ENCODE measurements at regions not wholly inside any gene's neighbourhood (a gene's known extent, or its start where the extent isn't known, plus 50 kb on each side); places are given as distances from the start of the nearest gene placed in this dataset.

DNA sequence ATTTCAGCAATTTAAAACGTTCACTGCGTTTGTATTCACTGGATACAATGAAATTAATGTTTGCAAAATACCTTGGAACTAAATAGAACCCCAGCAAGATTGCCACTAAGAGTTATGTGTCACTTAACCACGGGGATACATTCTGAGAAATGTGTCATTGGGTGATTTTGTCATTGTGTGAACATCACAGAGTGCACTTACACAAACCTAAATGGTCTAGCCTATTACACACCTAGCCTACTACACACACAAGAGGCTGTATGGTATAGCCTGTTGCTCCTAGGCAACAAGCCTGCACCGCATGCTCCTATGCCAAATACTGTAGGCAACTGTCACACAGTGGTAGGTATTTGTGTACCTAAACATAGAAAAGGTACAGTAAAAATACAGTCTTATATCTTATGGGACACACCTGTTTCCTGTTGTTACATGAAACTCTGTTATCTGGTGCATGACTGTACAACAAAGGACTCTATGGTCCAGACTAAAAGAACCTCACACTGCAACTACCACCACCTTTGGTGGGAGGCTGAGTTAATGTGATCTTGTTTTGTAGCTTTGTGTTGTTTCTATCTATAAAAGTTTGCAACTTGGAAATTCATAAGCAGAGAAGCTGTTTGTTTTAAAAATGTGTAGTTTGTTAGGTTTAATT, 92.2 kb upstream of the NTRK3 start:
- H3K4me1 Mint-ChIP-seq: no peaks in the 10 kb centered on the region
- intact Hi-C loops (cut with micrococcal nuclease): no loop called here

DNA sequence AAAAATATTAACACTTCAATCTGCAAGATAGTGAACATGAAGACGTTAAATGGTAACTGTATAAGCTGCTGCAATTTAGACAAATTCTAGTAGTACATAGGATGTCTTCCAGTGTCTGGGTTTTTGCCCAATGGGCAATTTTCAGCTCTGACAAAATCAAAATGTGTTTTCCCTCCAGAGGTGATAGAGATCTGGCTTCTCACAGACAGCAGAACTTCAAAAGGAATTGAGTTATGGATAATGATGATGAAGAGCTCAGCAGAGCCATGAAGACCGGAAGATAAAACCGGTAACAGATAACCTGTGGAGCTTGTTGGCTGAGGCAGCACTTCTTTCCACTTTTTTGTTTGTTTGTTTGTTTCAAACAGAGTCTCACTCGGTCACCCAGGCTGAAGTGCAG, 89.4 kb upstream of the NTRK3 start:
- Histone ChIP-seq H3K36me3 (ENCODE audit: control insufficient read depth, insufficient read depth, low read length) (no peaks in the 10 kb centered on the region), H3K27me3 (ENCODE audit: control insufficient read depth, insufficient read depth, low read length) (no peaks in the 10 kb centered on the region), H3K9me3 (ENCODE audit: control insufficient read depth, insufficient read depth, low read length) (no peaks in the 10 kb centered on the region), H3K4me3 (ENCODE audit: low read length) (no peak overlapping the region), H3K4me1 (ENCODE audit: control insufficient read depth, insufficient read depth, low read length) (no peaks in the 10 kb centered on the region), H3K27ac (ENCODE audit: low read length) (no peak overlapping the region)
- H3K4me3 Mint-ChIP-seq: no peak overlapping the region
- DNase-seq (no peak), ATAC-seq (no peak)
- TF ChIP-seq, protein P1, sequence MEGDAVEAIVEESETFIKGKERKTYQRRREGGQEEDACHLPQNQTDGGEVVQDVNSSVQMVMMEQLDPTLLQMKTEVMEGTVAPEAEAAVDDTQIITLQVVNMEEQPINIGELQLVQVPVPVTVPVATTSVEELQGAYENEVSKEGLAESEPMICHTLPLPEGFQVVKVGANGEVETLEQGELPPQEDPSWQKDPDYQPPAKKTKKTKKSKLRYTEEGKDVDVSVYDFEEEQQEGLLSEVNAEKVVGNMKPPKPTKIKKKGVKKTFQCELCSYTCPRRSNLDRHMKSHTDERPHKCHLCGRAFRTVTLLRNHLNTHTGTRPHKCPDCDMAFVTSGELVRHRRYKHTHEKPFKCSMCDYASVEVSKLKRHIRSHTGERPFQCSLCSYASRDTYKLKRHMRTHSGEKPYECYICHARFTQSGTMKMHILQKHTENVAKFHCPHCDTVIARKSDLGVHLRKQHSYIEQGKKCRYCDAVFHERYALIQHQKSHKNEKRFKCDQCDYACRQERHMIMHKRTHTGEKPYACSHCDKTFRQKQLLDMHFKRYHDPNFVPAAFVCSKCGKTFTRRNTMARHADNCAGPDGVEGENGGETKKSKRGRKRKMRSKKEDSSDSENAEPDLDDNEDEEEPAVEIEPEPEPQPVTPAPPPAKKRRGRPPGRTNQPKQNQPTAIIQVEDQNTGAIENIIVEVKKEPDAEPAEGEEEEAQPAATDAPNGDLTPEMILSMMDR (IDR thresholded peaks at IDR 0.05): no peak
- intact Hi-C loops (cut with micrococcal nuclease): no loop called here
- H3K27me3 Mint-ChIP-seq (ENCODE audit: low read depth in 2 of 2): peaks cover 10 to 34% of the 10 kb centered on the region in 2 donors
- H3K27ac Mint-ChIP-seq: no peak overlapping the region
- H3K4me1 Mint-ChIP-seq: no peaks in the 10 kb centered on the region
- no peaks in the 10 kb centered on the region for H3K9me3 Mint-ChIP-seq
- H3K36me3 Mint-ChIP-seq: no peaks in the 10 kb centered on the region
- WGBS (ENCODE audit: insufficient coverage): 82% methylated on average over 4 of the region's 4 CpGs

More for the DNA sequence above, 92.2 kb upstream of the NTRK3 start:
- no peak overlapping the region for H3K27ac Mint-ChIP-seq
- H3K9me3 ChIP-seq (ENCODE audit: control insufficient read depth, insufficient read depth, low read length): peaks cover 2% of the 10 kb centered on the region
- H3K27me3 ChIP-seq (ENCODE audit: control insufficient read depth, insufficient read depth, low read length): no peaks in the 10 kb centered on the region
- DNase-seq (no peak), ATAC-seq (no peak)
- 68% methylated on average over 4 of the region's 4 CpGs for WGBS (ENCODE audit: insufficient coverage)
- peaks cover 10 to 20% of the 10 kb centered on the region in 2 donors for H3K27me3 Mint-ChIP-seq (ENCODE audit: low read depth in 2 of 2)
- H3K4me3 ChIP-seq (ENCODE audit: low read length): no peak overlapping the region
- no peaks in the 10 kb centered on the region for H3K36me3 Mint-ChIP-seq
- no peaks in the 10 kb centered on the region for H3K36me3 ChIP-seq (ENCODE audit: control insufficient read depth, insufficient read depth, low read length)
- TF ChIP-seq, protein P1 (IDR thresholded peaks at IDR 0.05): no peak
- no peaks in the 10 kb centered on the region for H3K4me1 ChIP-seq (ENCODE audit: control insufficient read depth, insufficient read depth, low read length)
- H3K27ac ChIP-seq (ENCODE audit: low read length): no peak overlapping the region
- H3K9me3 Mint-ChIP-seq: peaks cover 0 to 3% of the 10 kb centered on the region in 2 donors
- no peak overlapping the region for H3K4me3 Mint-ChIP-seq

DNA sequence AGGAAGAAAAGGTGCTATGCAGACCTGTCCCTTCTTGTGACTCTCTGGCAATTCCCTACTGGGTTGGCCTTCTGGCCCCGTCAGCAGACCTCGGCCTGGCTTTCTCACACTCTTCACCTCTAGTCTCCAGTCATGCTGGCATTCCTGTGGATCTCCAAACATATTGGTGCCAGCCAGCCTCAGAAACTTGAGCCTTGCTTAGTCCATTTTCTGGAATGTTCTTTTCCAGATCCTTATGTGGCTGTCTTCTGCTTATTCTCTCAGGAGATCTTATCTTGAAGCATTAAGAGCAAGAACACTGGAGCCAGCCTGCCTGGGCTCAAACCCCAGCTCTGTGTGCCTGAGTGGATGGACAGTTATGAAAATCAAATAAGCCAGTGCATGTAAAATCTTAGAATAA, 88.2 kb upstream of the NTRK3 start:
- H3K27me3 Mint-ChIP-seq (ENCODE audit: low read depth in 2 of 2): peaks cover 7 to 29% of the 10 kb centered on the region in 2 donors
- TF ChIP-seq, protein P1 (IDR thresholded peaks at IDR 0.05): no peak
- H3K9me3 Mint-ChIP-seq: no peaks in the 10 kb centered on the region
- Histone ChIP-seq H3K4me1 (ENCODE audit: control insufficient read depth, insufficient read depth, low read length) (no peaks in the 10 kb centered on the region), H3K4me3 (ENCODE audit: low read length) (no peak overlapping the region), H3K9me3 (ENCODE audit: control insufficient read depth, insufficient read depth, low read length) (no peaks in the 10 kb centered on the region), H3K27ac (ENCODE audit: low read length) (no peak overlapping the region), H3K36me3 (ENCODE audit: control insufficient read depth, insufficient read depth, low read length) (no peaks in the 10 kb centered on the region), H3K27me3 (ENCODE audit: control insufficient read depth, insufficient read depth, low read length) (no peaks in the 10 kb centered on the region)
- DNase-seq (no peak), ATAC-seq (no peak)
- H3K36me3 Mint-ChIP-seq: no peaks in the 10 kb centered on the region
- intact Hi-C loops (cut with micrococcal nuclease): no loop called here
- no peak overlapping the region for H3K27ac Mint-ChIP-seq
- no peaks in the 10 kb centered on the region for H3K4me1 Mint-ChIP-seq
- 92% methylated on average over 2 of the region's 2 CpGs for WGBS (ENCODE audit: insufficient coverage)
- no peak overlapping the region for H3K4me3 Mint-ChIP-seq

DNA sequence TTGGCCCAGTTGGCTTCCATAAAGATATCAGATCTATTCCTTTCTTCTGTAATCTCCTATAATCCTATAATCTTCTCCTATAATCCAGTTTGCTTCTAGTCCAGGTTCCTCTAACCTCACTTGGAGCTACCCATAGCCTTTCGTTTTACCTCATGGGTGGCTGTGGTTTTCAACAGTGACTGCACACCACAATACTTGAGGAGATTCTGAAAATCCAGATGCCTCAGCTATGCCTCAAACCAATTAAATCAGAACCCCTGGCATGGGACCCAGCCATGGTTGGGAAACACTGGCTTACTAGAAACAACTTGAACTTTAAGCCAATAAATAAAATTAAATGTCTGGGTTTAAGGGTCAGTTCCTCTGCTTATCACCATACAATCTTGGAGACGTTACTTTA, 86.1 kb upstream of the NTRK3 start:
- intact Hi-C loops (cut with micrococcal nuclease): no loop called here
- WGBS (ENCODE audit: insufficient coverage): 73% methylated on average over 2 of the region's 2 CpGs
- H3K4me1 ChIP-seq (ENCODE audit: control insufficient read depth, insufficient read depth, low read length): no peaks in the 10 kb centered on the region
- TF ChIP-seq, protein P1 (IDR thresholded peaks at IDR 0.05): no peak
- H3K9me3 ChIP-seq (ENCODE audit: control insufficient read depth, insufficient read depth, low read length): no peaks in the 10 kb centered on the region
- Mint-ChIP-seq H3K4me1 (no peaks in the 10 kb centered on the region), H3K9me3 (no peaks in the 10 kb centered on the region), H3K27me3 (ENCODE audit: low read depth in 2 of 2) (peaks cover 6 to 21% of the 10 kb centered on the region in 2 donors), H3K36me3 (no peaks in the 10 kb centered on the region), H3K27ac (no peak overlapping the region), H3K4me3 (no peak overlapping the region)
- no peaks in the 10 kb centered on the region for H3K27me3 ChIP-seq (ENCODE audit: control insufficient read depth, insufficient read depth, low read length)
- H3K36me3 ChIP-seq (ENCODE audit: control insufficient read depth, insufficient read depth, low read length): no peaks in the 10 kb centered on the region
- ATAC-seq (no peak), DNase-seq (no peak)
- no peak overlapping the region for H3K27ac ChIP-seq (ENCODE audit: low read length)
- H3K4me3 ChIP-seq (ENCODE audit: low read length): no peak overlapping the region
